Omental fat pad (tissue), 3 donors: ENCODE measurements at regions not wholly inside any gene's neighbourhood (a gene's known extent, or its start where the extent isn't known, plus 50 kb on each side); places are given as distances from the start of the nearest gene placed in this dataset.

Source experiments
- ATAC-seq: fragments of 150-250 bp; one replicate; pipeline ENCODE4 v1.9.1; 2016; ENCODE audit warnings: mild to moderate bottlenecking, moderate library complexity; ENCODE audit not compliant: low FRiP score
- DNase-seq: peaks from one replicate; pipeline ENCODE4 v3.0.0-alpha.2; 2019; ENCODE audit warnings: low spot score
- CTCF ChIP-seq, 3 donors: fragments of 450-650 bp; IDR thresholded peaks; one replicate each; pipeline ENCODE4 v1.5.1; 2016 to 2017; ENCODE audit warnings: antibody characterized with exemption in 3 of 3, mild to moderate bottlenecking in 3 of 3, moderate library complexity in 2 of 3

- TF ChIP-seq CTCF (IDR thresholded peaks at IDR 0.05): no peak
- no peak for ATAC-seq
Observed at GRCh38 chr3:189049458-189050236, 122.1 kb upstream of the TPRG1 start.

GRCh38 chr3:189053322-189053721 lies 118.4 kb upstream of the TPRG1 start:
- no peak for TF ChIP-seq CTCF (IDR thresholded peaks at IDR 0.05)
- ATAC-seq (no peak), DNase-seq (no peak)

More at GRCh38 chr3:189049458-189050236, 122.1 kb upstream of the TPRG1 start:
- DNase-seq: no peak

GRCh38 chr3:189056646-189057335 lies 115.0 kb upstream of the TPRG1 start:
- ATAC-seq (no peak), DNase-seq (no peak)
- no peak for TF ChIP-seq CTCF (IDR thresholded peaks at IDR 0.05)

- TF ChIP-seq CTCF (IDR thresholded peaks at IDR 0.05): no peak
- DNase-seq (no peak), ATAC-seq (no peak)
Observed at GRCh38 chr3:189057369-189057768, 114.4 kb upstream of the TPRG1 start.

- ATAC-seq (no peak), DNase-seq (no peak)
Observed at GRCh38 chr3:189058071-189058470, 113.7 kb upstream of the TPRG1 start.

GRCh38 chr3:189070965-189071364 lies 100.8 kb upstream of the TPRG1 start:
- no peak for ATAC-seq
- DNase-seq: no peak
- no peak for TF ChIP-seq CTCF (IDR thresholded peaks at IDR 0.05)

More at GRCh38 chr3:189058071-189058470, 113.7 kb upstream of the TPRG1 start:
- TF ChIP-seq CTCF (IDR thresholded peaks at IDR 0.05): no peak

GRCh38 chr3:189071446-189071845 lies 100.3 kb upstream of the TPRG1 start:
- no peak for ATAC-seq
- TF ChIP-seq CTCF (IDR thresholded peaks at IDR 0.05): no peak

More at GRCh38 chr3:189071446-189071845, 100.3 kb upstream of the TPRG1 start:
- no peak for DNase-seq
